Gastroesophageal sphincter (tissue), 4 donors: ENCODE measurements at regions not wholly inside any gene's neighbourhood (a gene's known extent, or its start where the extent isn't known, plus 50 kb on each side); places are given as distances from the start of the nearest gene placed in this dataset.
"Not testable (repeated sequence)": the region's sequence is repeated elsewhere in the genome, so short reads cannot be mapped to it uniquely, and the experiment has no call there.

ENCODE experiments used
- ATAC-seq: fragments of 150-250 bp; one replicate; pipeline ENCODE4 v1.9.1; 2016; ENCODE audit warnings: mild to moderate bottlenecking, moderate library complexity
- H3K27ac ChIP-seq, 4 donors: fragments of 200-600 bp; sonication (generic) in 3 of 4; 1 replicate in 3 of 4; 2 replicates in 1 of 4; pipeline ENCODE4 v1.5.1; 2016 to 2019
- H3K27me3 ChIP-seq: fragments of 200-600 bp; sonication (generic); one replicate; pipeline ENCODE4 v1.5.1; 2019
- H3K36me3 ChIP-seq, 2 donors: fragments of 200-600 bp; sonication (generic); one replicate each; pipeline ENCODE4 v1.5.1; 2019; ENCODE audit warnings: control low read depth in 1 of 2
- H3K4me1 ChIP-seq, 3 donors: fragments of 200-600 bp; sonication (generic); 1 replicate in 2 of 3; 2 replicates in 1 of 3; pipeline ENCODE4 v1.5.1; 2016 to 2019; ENCODE audit warnings: control low read depth in 2 of 3
- H3K4me3 ChIP-seq, 2 donors: fragments of 200-600 bp; sonication (generic); one replicate each; pipeline ENCODE4 v1.5.1; 2019; ENCODE audit warnings: mild to moderate bottlenecking in 1 of 2, moderate library complexity in 1 of 2
- H3K9me3 ChIP-seq, 3 donors: fragments of 200-600 bp; sonication (generic); one replicate each; pipeline ENCODE4 v1.5.1; 2017 to 2019; ENCODE audit warnings: control low read depth in 2 of 3
- CTCF ChIP-seq, 4 experiments: fragments of 200-600 bp in 2 of 4; fragments of 450-650 bp in 2 of 4; sonication (generic) in 1 of 4; IDR thresholded peaks; one replicate each; pipeline ENCODE4 v1.5.1; 2017 to 2019; ENCODE audit warnings: antibody characterized with exemption in 4 of 4, mild to moderate bottlenecking in 2 of 4, moderate library complexity in 2 of 4
- EP300 ChIP-seq: sonication (generic); formaldehyde crosslinking; IDR thresholded peaks from one replicate; pipeline ENCODE4 v1.6.1; 2017; ENCODE audit warnings: antibody characterized with exemption, mild to moderate bottlenecking
- POLR2A ChIP-seq, 2 donors: fragments of 450-650 bp; IDR thresholded peaks; one replicate each; pipeline ENCODE4 v1.6.1; 2017; ENCODE audit warnings: antibody characterized with exemption in 2 of 2, mild to moderate bottlenecking in 2 of 2, moderate library complexity in 1 of 2
- POLR2AphosphoS5 ChIP-seq: sonication (generic); formaldehyde crosslinking; IDR thresholded peaks from one replicate; pipeline ENCODE4 v1.6.1; 2017; ENCODE audit warnings: antibody characterized with exemption
- whole genome bisulfite sequencing, 2 donors: methylation state at CpG; one replicate each; pipeline ENCODE4 v1.1.5; 2018; ENCODE audit warnings: low coverage in 1 of 2; 5-methylcytosine and 5-hydroxymethylcytosine counted together

GRCh38 chr5:54397420-54397819 lies 58.1 kb upstream of the HSPB3 start:
- Histone ChIP-seq H3K27ac (no peak overlapping the region), H3K27me3 (no peaks in the 10 kb centered on the region), H3K4me3 (no peak overlapping the region), H3K9me3 (no peaks in the 10 kb centered on the region), H3K36me3 (no peaks in the 10 kb centered on the region), H3K4me1 (peaks cover 0 to 13% (median 0%) of the 10 kb centered on the region in 3 donors)
- WGBS, 2 donors = 80 to 94% methylated on average over 1 of the region's 1 CpG
- no peak for ATAC-seq
- TF ChIP-seq EP300 (no peak), POLR2AphosphoS5 (no peak), POLR2A (IDR thresholded peaks at IDR 0.05) (no peak), CTCF (IDR thresholded peaks at IDR 0.05) (no peak)

- H3K4me1 ChIP-seq, ATAC-seq, H3K27ac ChIP-seq, H3K9me3 ChIP-seq, H3K27me3 ChIP-seq, H3K36me3 ChIP-seq, H3K4me3 ChIP-seq: not testable (repeated sequence)
- WGBS, 2 donors = 100% methylated on average over 1 of the region's 1 CpG; no CpG with 5 or more reads in 1 of the 2 donors
Observed at GRCh38 chr5:54393007-54393406, 62.5 kb upstream of the HSPB3 start.

GRCh38 chr5:54390539-54391031 lies 64.9 kb upstream of the HSPB3 start:
- H3K9me3 ChIP-seq = no peaks in the 10 kb centered on the region
- peaks cover 0 to 13% (median 0%) of the 10 kb centered on the region in 3 donors for H3K4me1 ChIP-seq
- no peak for ATAC-seq
- H3K27ac ChIP-seq = no peak overlapping the region
- H3K4me3 ChIP-seq = no peak overlapping the region
- 84 to 96% methylated on average over 4 to 5 of the region's 5 CpGs for WGBS, 2 donors
- TF ChIP-seq EP300 (no peak), POLR2AphosphoS5 (no peak), CTCF (IDR thresholded peaks at IDR 0.05) (no peak), POLR2A (IDR thresholded peaks at IDR 0.05) (no peak)
- no peaks in the 10 kb centered on the region for H3K27me3 ChIP-seq
- no peaks in the 10 kb centered on the region for H3K36me3 ChIP-seq

- H3K27me3 ChIP-seq = no peaks in the 10 kb centered on the region
- no peak for ATAC-seq
- peaks cover 0 to 13% (median 0%) of the 10 kb centered on the region in 3 donors for H3K4me1 ChIP-seq
- TF ChIP-seq EP300 = no peak
- TF ChIP-seq POLR2A (IDR thresholded peaks at IDR 0.05) = no peak
- TF ChIP-seq CTCF (IDR thresholded peaks at IDR 0.05) = no peak
- no peak for TF ChIP-seq POLR2AphosphoS5
- H3K27ac ChIP-seq = no peak overlapping the region
- H3K36me3 ChIP-seq = no peaks in the 10 kb centered on the region
- no peaks in the 10 kb centered on the region for H3K9me3 ChIP-seq
- H3K4me3 ChIP-seq = no peak overlapping the region
Observed at GRCh38 chr5:54390015-54390414, 65.5 kb upstream of the HSPB3 start.

- not testable (repeated sequence) for ATAC-seq, H3K27ac ChIP-seq, H3K27me3 ChIP-seq, H3K4me3 ChIP-seq, H3K9me3 ChIP-seq, H3K36me3 ChIP-seq
- peaks cover 0 to 15% (median 0%) of the 10 kb centered on the region in 3 donors for H3K4me1 ChIP-seq
- WGBS, 2 donors = 88 to 100% methylated on average over 1 of the region's 1 CpG
Observed at GRCh38 chr5:54389399-54389798, 66.1 kb upstream of the HSPB3 start.

GRCh38 chr5:54388811-54389210 lies 66.7 kb upstream of the HSPB3 start:
- Histone ChIP-seq H3K27ac (peak overlapping the region in 2 of 4 donors; percentile 19 to 21), H3K4me1 (peaks cover 0 to 21% (median 0%) of the 10 kb centered on the region in 3 donors), H3K36me3 (no peaks in the 10 kb centered on the region), H3K9me3 (no peaks in the 10 kb centered on the region), H3K4me3 (no peak overlapping the region), H3K27me3 (no peaks in the 10 kb centered on the region)
- WGBS, 2 donors = 88 to 100% methylated on average over 1 of the region's 1 CpG
- TF ChIP-seq EP300 (no peak), POLR2AphosphoS5 (no peak), POLR2A (IDR thresholded peaks at IDR 0.05) (no peak), CTCF (IDR thresholded peaks at IDR 0.05) (no peak)
- ATAC-seq = peak; percentile 13
